ENCODE measurements at regions not wholly inside any gene's neighbourhood (a gene's known extent, or its start where the extent isn't known, plus 50 kb on each side); places are given as distances from the start of the nearest gene placed in this dataset.

DNA sequence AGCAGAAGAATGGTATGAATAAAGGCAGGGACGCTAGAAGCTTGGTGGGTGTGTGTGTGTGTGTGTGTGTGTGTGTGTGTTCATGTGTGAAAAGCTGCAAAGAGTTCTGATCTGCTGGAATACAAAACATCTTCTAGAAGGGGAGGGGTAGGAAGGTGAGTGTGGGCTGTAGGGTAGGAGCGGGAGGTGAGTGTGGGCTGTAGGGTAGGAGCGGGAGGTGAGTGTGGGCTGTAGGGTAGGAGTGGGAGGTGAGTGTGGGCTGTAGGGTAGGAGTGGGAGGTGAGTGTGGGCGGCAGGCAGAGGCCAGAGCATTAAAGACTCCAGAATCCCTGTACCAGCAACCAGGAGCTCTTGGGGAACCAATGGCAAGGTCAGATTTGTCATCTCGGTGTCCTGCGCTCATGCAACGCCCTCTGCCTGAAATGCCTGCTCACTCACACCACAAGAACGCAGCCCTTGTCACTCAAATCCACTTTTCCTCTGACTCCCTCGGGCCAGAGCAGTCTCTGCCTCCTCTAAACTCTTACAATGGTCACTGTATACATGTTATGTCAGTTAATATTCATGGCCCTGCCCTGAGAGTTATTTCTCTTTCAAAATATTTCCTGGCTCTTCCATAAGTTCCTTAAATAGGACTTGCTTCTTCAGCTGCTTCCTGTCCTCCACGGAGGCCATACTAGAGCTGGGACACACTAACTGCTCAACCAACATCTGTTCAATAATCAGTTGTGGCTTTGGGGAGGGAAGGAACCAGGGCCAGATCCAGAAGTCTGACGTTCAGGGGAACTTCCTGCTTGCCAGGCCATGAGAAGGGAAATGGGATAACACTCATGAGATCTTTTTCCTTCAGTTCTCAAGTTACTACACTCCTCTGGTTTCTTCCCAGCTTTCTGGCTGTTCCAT lies 53.6 kb upstream of the ZNF644 start:
- Histone ChIP-seq H3K27me3 (no peaks in the 10 kb centered on the region), H3K4me1 (no peaks in the 10 kb centered on the region), H3K9me3 (no peaks in the 10 kb centered on the region), H3K36me3 (no peaks in the 10 kb centered on the region), H3K4me3 (ENCODE audit: low read depth, low read length) (no peak overlapping the region)
- DNase-seq = no peak
- no peak for TF ChIP-seq CTCF (IDR thresholded peaks at IDR 0.05; ENCODE audit: low read depth, low read length)

DNA sequence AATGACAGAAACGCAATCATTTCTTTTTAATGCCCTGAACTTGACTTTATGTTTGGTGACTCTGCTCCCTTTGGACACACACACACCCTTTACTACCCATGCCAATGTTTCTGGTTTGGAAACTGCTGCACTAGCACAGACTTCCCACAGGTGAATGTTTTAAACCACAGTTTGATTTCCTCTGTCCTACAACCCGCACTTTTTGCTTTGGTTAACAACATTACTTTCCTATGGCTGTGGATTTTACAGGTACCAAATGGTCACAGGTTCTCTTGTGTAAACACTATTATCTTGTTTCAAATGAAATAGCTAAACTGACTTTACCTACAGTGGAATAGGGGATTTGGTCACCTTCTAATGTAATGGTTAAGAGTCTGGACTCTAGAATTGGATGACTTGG lies 51.5 kb upstream of the ZNF644 start:
- DNase-seq = no peak
- no peaks in the 10 kb centered on the region for H3K27me3 ChIP-seq
- H3K9me3 ChIP-seq = no peaks in the 10 kb centered on the region
- no peak for TF ChIP-seq CTCF (IDR thresholded peaks at IDR 0.05; ENCODE audit: low read depth, low read length)
- H3K4me3 ChIP-seq (ENCODE audit: low read depth, low read length) = no peak overlapping the region
- no peaks in the 10 kb centered on the region for H3K4me1 ChIP-seq
- H3K36me3 ChIP-seq = no peaks in the 10 kb centered on the region

DNA sequence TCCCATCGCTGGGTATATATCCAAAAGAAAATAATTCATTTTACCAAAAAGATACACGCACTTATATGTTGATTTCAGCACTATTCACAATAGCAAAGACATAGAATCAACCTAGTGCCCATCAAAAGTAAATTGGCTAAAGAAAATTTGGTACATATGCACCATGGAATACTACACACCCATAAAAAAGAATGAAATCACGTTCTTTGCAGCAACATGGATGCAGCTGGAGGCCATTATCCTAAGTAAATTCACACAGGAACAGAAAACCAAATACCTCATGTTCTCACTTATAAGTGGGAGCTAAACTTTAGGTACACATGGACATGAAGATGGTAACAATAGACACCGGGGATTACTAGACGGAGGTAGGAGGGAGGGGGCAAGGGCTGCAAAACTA lies 50.0 kb upstream of the ZNF644 start:
- H3K27me3 ChIP-seq = no peaks in the 10 kb centered on the region
- DNase-seq = no peak
- no peaks in the 10 kb centered on the region for H3K36me3 ChIP-seq
- H3K4me1 ChIP-seq = no peaks in the 10 kb centered on the region
- no peak overlapping the region for H3K4me3 ChIP-seq (ENCODE audit: low read depth, low read length)
- no peak for TF ChIP-seq CTCF (IDR thresholded peaks at IDR 0.05; ENCODE audit: low read depth, low read length)
- no peaks in the 10 kb centered on the region for H3K9me3 ChIP-seq
